ENCODE measurements at regions not wholly inside any gene's neighbourhood (a gene's known extent, or its start where the extent isn't known, plus 50 kb on each side); places are given as distances from the start of the nearest gene placed in this dataset.

GRCh38 chr5:15238006-15238405 lies 262.0 kb upstream of the FBXL7 start:
- TF ChIP-seq CTCF (IDR thresholded peaks at IDR 0.05; ENCODE audit: low read depth, low read length) = no peak
- H3K9me3 ChIP-seq (ENCODE audit: low read depth) = no peaks in the 10 kb centered on the region

GRCh38 chr5:15236911-15237508 lies 263.0 kb upstream of the FBXL7 start:
- no peak for TF ChIP-seq CTCF (IDR thresholded peaks at IDR 0.05; ENCODE audit: low read depth, low read length)
- H3K4me3 ChIP-seq = no peak overlapping the region
- no peaks in the 10 kb centered on the region for H3K27me3 ChIP-seq
- no peaks in the 10 kb centered on the region for H3K36me3 ChIP-seq
- no peak overlapping the region for H3K27ac ChIP-seq
- no peaks in the 10 kb centered on the region for H3K9me3 ChIP-seq (ENCODE audit: low read depth)
- no peaks in the 10 kb centered on the region for H3K4me1 ChIP-seq (ENCODE audit: low read depth)
- DNase-seq (ENCODE audit: low read depth in 1 of 2, low spot score in 1 of 2) = no peak

More at GRCh38 chr5:15238006-15238405, 262.0 kb upstream of the FBXL7 start:
- Histone ChIP-seq H3K4me3 (no peak overlapping the region), H3K36me3 (no peaks in the 10 kb centered on the region), H3K4me1 (ENCODE audit: low read depth) (no peaks in the 10 kb centered on the region), H3K27ac (no peak overlapping the region), H3K27me3 (no peaks in the 10 kb centered on the region)
- DNase-seq (ENCODE audit: low read depth in 1 of 2, low spot score in 1 of 2) = no peak

- H3K4me3 ChIP-seq = no peak overlapping the region
- no peak overlapping the region for H3K27ac ChIP-seq
- H3K27me3 ChIP-seq = no peaks in the 10 kb centered on the region
- H3K36me3 ChIP-seq = no peaks in the 10 kb centered on the region
- H3K9me3 ChIP-seq (ENCODE audit: low read depth) = no peaks in the 10 kb centered on the region
- H3K4me1 ChIP-seq (ENCODE audit: low read depth) = no peaks in the 10 kb centered on the region
- TF ChIP-seq CTCF (IDR thresholded peaks at IDR 0.05; ENCODE audit: low read depth, low read length) = no peak
- no peak for DNase-seq (ENCODE audit: low read depth in 1 of 2, low spot score in 1 of 2)
These were observed 265.1 kb upstream of the FBXL7 start for GRCh38 chr5:15234911-15235310.

- Histone ChIP-seq H3K4me3 (no peak overlapping the region), H3K27me3 (no peaks in the 10 kb centered on the region), H3K9me3 (ENCODE audit: low read depth) (no peaks in the 10 kb centered on the region), H3K36me3 (no peaks in the 10 kb centered on the region), H3K27ac (no peak overlapping the region), H3K4me1 (ENCODE audit: low read depth) (no peaks in the 10 kb centered on the region)
- TF ChIP-seq CTCF (IDR thresholded peaks at IDR 0.05; ENCODE audit: low read depth, low read length) = no peak
- no peak for DNase-seq (ENCODE audit: low read depth in 1 of 2, low spot score in 1 of 2)
These were observed 265.6 kb upstream of the FBXL7 start for GRCh38 chr5:15234366-15234765.

GRCh38 chr5:15233566-15233965 lies 266.4 kb upstream of the FBXL7 start:
- no peaks in the 10 kb centered on the region for H3K27me3 ChIP-seq
- H3K36me3 ChIP-seq = no peaks in the 10 kb centered on the region
- no peaks in the 10 kb centered on the region for H3K4me1 ChIP-seq (ENCODE audit: low read depth)
- no peak for TF ChIP-seq CTCF (IDR thresholded peaks at IDR 0.05; ENCODE audit: low read depth, low read length)
- H3K9me3 ChIP-seq (ENCODE audit: low read depth) = no peaks in the 10 kb centered on the region
- H3K27ac ChIP-seq = no peak overlapping the region
- no peak overlapping the region for H3K4me3 ChIP-seq
- no peak for DNase-seq (ENCODE audit: low read depth in 1 of 2, low spot score in 1 of 2)
